ENCODE measurements at regions not wholly inside any gene's neighbourhood (a gene's known extent, or its start where the extent isn't known, plus 50 kb on each side); places are given as distances from the start of the nearest gene placed in this dataset.

- Histone ChIP-seq H3K14ac (replicated peaks; ENCODE audit: low read depth, low read length) (no peak overlapping the region), H3K4me2 (ENCODE audit: low read depth, low read length) (no peak overlapping the region), H2BK15ac (ENCODE audit: low read depth, low read length) (no peak overlapping the region), H3K9me1 (ENCODE audit: insufficient read depth, low read length) (no peaks in the 10 kb centered on the region), H3K18ac (ENCODE audit: low read depth, low read length) (no peak overlapping the region), H3K56ac (ENCODE audit: extremely low read depth, insufficient read depth, low read length) (no peak overlapping the region), H3K79me1 (ENCODE audit: low read depth in 1 of 2, low read length in 2 of 2) (no peaks in the 10 kb centered on the region), H3K23ac (ENCODE audit: low read depth, low read length) (no peak overlapping the region), H3K27ac (ENCODE audit: insufficient read depth, low read length) (no peak overlapping the region), H3K9ac (ENCODE audit: low read depth, low read length) (no peak overlapping the region), H2BK120ac (ENCODE audit: low read depth, low read length) (no peak overlapping the region), H3K36me3 (ENCODE audit: control insufficient read depth, insufficient read depth, low read length) (no peaks in the 10 kb centered on the region), H4K8ac (ENCODE audit: low read depth in 2 of 2, low read length in 2 of 2) (no peak overlapping the region), H3K27me3 (ENCODE audit: control insufficient read depth, insufficient read depth, low read length) (no peaks in the 10 kb centered on the region), H4K20me1 (ENCODE audit: insufficient read depth, low read length) (no peaks in the 10 kb centered on the region), H2BK20ac (ENCODE audit: low read depth, low read length) (no peak overlapping the region), H3K4ac (ENCODE audit: low read depth, low read length) (no peak overlapping the region), H4K5ac (ENCODE audit: low read depth, low read length) (no peak overlapping the region), H3K9me3 (ENCODE audit: control insufficient read depth, insufficient read depth, low read length) (no peaks in the 10 kb centered on the region), H2AFZ (replicated peaks; ENCODE audit: low read length, poor library complexity) (no peak overlapping the region), H3K4me1 (ENCODE audit: control insufficient read depth, insufficient read depth, low read length) (no peaks in the 10 kb centered on the region), H4K91ac (ENCODE audit: insufficient read depth, low read depth, low read length) (no peak overlapping the region), H2BK5ac (ENCODE audit: low read depth, low read length, poor library complexity, severe bottlenecking) (no peak overlapping the region), H2AK9ac (replicated peaks; ENCODE audit: low read depth, low read length, poor library complexity) (no peak overlapping the region), H2AK5ac (ENCODE audit: low read depth, low read length) (no peak overlapping the region), H3K4me3 (ENCODE audit: insufficient read depth, low read depth, low read length) (no peak overlapping the region)
- no CpG with 5 or more reads among the region's 4 CpGs for WGBS, 2 experiments (ENCODE audit: extremely low coverage in 2 of 2, insufficient read length in 1 of 2)
- dilution Hi-C loops (cut with HindIII; ENCODE audit: low sequenced_read_pairs, unreplicated experiment): no loop called here
- intact Hi-C loops (cut with micrococcal nuclease): no loop called here
- in situ Hi-C loops (cut with MboI; ENCODE audit: low sequenced_read_pairs): no loop called here
- CTCF ChIA-PET: no interaction called here
- DNase-seq: no peak
- no TSS peak for BruUV-seq (replicated peaks)
- ATAC-seq (ENCODE audit: low read depth): no peak
- POLR2A ChIA-PET (ENCODE audit: unreplicated experiment): no interaction called here
- no peak for TF ChIP-seq RAD21 (IDR thresholded peaks at IDR 0.05; ENCODE audit: low read length)
- no peak for TF ChIP-seq MAZ (IDR thresholded peaks at IDR 0.05; ENCODE audit: borderline replicate concordance, low read depth, low read length)
- TF ChIP-seq, protein P1, sequence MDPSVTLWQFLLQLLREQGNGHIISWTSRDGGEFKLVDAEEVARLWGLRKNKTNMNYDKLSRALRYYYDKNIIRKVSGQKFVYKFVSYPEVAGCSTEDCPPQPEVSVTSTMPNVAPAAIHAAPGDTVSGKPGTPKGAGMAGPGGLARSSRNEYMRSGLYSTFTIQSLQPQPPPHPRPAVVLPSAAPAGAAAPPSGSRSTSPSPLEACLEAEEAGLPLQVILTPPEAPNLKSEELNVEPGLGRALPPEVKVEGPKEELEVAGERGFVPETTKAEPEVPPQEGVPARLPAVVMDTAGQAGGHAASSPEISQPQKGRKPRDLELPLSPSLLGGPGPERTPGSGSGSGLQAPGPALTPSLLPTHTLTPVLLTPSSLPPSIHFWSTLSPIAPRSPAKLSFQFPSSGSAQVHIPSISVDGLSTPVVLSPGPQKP (IDR thresholded peaks at IDR 0.05; ENCODE audit: borderline replicate concordance, low read depth, low read length): no peak
- TF ChIP-seq CEBPB (IDR thresholded peaks at IDR 0.05; ENCODE audit: low read depth, low read length): no peak
- no peak for TF ChIP-seq BHLHE40 (IDR thresholded peaks at IDR 0.05; ENCODE audit: low read depth, low read length)
- TF ChIP-seq MXI1 (IDR thresholded peaks at IDR 0.05; ENCODE audit: borderline replicate concordance, low read depth, low read length): no peak
- TF ChIP-seq USF2 (IDR thresholded peaks at IDR 0.05; ENCODE audit: low read depth, low read length): no peak
- TF ChIP-seq, protein P2, sequence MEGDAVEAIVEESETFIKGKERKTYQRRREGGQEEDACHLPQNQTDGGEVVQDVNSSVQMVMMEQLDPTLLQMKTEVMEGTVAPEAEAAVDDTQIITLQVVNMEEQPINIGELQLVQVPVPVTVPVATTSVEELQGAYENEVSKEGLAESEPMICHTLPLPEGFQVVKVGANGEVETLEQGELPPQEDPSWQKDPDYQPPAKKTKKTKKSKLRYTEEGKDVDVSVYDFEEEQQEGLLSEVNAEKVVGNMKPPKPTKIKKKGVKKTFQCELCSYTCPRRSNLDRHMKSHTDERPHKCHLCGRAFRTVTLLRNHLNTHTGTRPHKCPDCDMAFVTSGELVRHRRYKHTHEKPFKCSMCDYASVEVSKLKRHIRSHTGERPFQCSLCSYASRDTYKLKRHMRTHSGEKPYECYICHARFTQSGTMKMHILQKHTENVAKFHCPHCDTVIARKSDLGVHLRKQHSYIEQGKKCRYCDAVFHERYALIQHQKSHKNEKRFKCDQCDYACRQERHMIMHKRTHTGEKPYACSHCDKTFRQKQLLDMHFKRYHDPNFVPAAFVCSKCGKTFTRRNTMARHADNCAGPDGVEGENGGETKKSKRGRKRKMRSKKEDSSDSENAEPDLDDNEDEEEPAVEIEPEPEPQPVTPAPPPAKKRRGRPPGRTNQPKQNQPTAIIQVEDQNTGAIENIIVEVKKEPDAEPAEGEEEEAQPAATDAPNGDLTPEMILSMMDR (conservative IDR thresholded peaks at IDR 0.05; ENCODE audit: low read depth, low read length): no peak
- TF ChIP-seq SMC3 (IDR thresholded peaks at IDR 0.05; ENCODE audit: low read depth, low read length): no peak
Measured at GRCh38 chrX:33989936-33990335, 142.2 kb downstream of the FAM47A start.

All from IMR-90 (cell line).